Lung (tissue), 11 donors: ENCODE measurements at regions not wholly inside any gene's neighbourhood (a gene's known extent, or its start where the extent isn't known, plus 50 kb on each side); places are given as distances from the start of the nearest gene placed in this dataset.

ENCODE experiments used
- ATAC-seq: fragments of 200-7000 bp; cut with Tn5 transposase; one replicate; pipeline ENCODE4 v1.9.1; 2020; ENCODE audit warnings: moderate number of reproducible peaks; ENCODE audit not compliant: insufficient read depth, low FRiP score
- DNase-seq, 3 donors: peaks; one replicate each; pipeline ENCODE4 v3.0.0-alpha.2; 2013 to 2017
- H3K27ac ChIP-seq, 2 donors: one replicate each; pipeline ENCODE4 v1.5.1; 2013; ENCODE audit warnings: mild to moderate bottlenecking in 2 of 2, moderate library complexity in 2 of 2, control low read depth in 1 of 2, inconsistent platforms in 1 of 2, low read depth in 1 of 2, low read length in 1 of 2
- H3K27me3 ChIP-seq, 3 donors: one replicate each; pipeline ENCODE4 v1.5.1; 2013; ENCODE audit warnings: low read length in 2 of 3; ENCODE audit not compliant: control insufficient read depth in 3 of 3, insufficient read depth in 3 of 3
- H3K36me3 ChIP-seq, 4 donors: one replicate each; pipeline ENCODE4 v1.5.1; 2013; ENCODE audit warnings: low read length in 4 of 4, mild to moderate bottlenecking in 1 of 4, moderate library complexity in 1 of 4; ENCODE audit not compliant: control insufficient read depth in 4 of 4, insufficient read depth in 4 of 4
- H3K4me1 ChIP-seq, 5 donors: one replicate each; pipeline ENCODE4 v1.5.1; 2013; ENCODE audit warnings: low read length in 5 of 5, mild to moderate bottlenecking in 2 of 5, moderate library complexity in 1 of 5; ENCODE audit not compliant: control insufficient read depth in 5 of 5, insufficient read depth in 5 of 5
- H3K4me3 ChIP-seq: one replicate; pipeline ENCODE4 v1.5.1; 2013; ENCODE audit warnings: mild to moderate bottlenecking, control low read depth, moderate library complexity
- H3K9ac ChIP-seq, 2 donors: one replicate each; pipeline ENCODE4 v1.5.1; 2013; ENCODE audit warnings: low read length in 2 of 2, control low read depth in 1 of 2; ENCODE audit not compliant: insufficient read depth in 1 of 2
- H3K9me3 ChIP-seq, 4 donors: one replicate each; pipeline ENCODE4 v1.5.1; 2013; ENCODE audit warnings: low read length in 3 of 4, mild to moderate bottlenecking in 1 of 4, moderate library complexity in 1 of 4; ENCODE audit not compliant: control insufficient read depth in 4 of 4, insufficient read depth in 3 of 4
- WGBS, 2 donors: extraction: QIAGEN DNeasy Blood & Tissue Kit; methylation state at CpG; one replicate each; pipeline ENCODE4 v1.1.7; 2013; 5-methylcytosine and 5-hydroxymethylcytosine counted together
- TF ChIP-seq, protein P1 (sequence below): IDR thresholded peaks from 2 replicates; pipeline ENCODE4 v1.5.1; 2012; ENCODE audit warnings: mild to moderate bottlenecking; ENCODE audit errors: control extremely low read depth, extremely low read depth
- donor health status: control.
- donor health status: control.
- donor health status: Bipolar disorder and iron deficiency.
- donor health status: healthy.
- donor health status: DM: yes; HTN: yes; CAD: no.

- ATAC-seq = no peak
- no peak overlapping the region for H3K27ac ChIP-seq
- peaks cover 0 to 5% (median 0%) of the 10 kb centered on the region in 3 donors for H3K27me3 ChIP-seq
- peaks cover 0 to 5% (median 0%) of the 10 kb centered on the region in 5 donors for H3K4me1 ChIP-seq
- no peak overlapping the region for H3K4me3 ChIP-seq
- H3K9me3 ChIP-seq = no peaks in the 10 kb centered on the region
- no peaks in the 10 kb centered on the region for H3K36me3 ChIP-seq
- DNase-seq = no peak
- H3K9ac ChIP-seq = no peak overlapping the region
- TF ChIP-seq, protein P1, sequence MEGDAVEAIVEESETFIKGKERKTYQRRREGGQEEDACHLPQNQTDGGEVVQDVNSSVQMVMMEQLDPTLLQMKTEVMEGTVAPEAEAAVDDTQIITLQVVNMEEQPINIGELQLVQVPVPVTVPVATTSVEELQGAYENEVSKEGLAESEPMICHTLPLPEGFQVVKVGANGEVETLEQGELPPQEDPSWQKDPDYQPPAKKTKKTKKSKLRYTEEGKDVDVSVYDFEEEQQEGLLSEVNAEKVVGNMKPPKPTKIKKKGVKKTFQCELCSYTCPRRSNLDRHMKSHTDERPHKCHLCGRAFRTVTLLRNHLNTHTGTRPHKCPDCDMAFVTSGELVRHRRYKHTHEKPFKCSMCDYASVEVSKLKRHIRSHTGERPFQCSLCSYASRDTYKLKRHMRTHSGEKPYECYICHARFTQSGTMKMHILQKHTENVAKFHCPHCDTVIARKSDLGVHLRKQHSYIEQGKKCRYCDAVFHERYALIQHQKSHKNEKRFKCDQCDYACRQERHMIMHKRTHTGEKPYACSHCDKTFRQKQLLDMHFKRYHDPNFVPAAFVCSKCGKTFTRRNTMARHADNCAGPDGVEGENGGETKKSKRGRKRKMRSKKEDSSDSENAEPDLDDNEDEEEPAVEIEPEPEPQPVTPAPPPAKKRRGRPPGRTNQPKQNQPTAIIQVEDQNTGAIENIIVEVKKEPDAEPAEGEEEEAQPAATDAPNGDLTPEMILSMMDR = no peak
- 91 to 100% methylated on average over 3 of the region's 3 CpGs for WGBS, 2 donors
These were observed 245.3 kb downstream of the BCOR start for GRCh38 chrX:39852491-39852890.

- TF ChIP-seq, protein P1 = no peak
- H3K9me3 ChIP-seq = no peaks in the 10 kb centered on the region
- H3K9ac ChIP-seq = no peak overlapping the region
- peaks cover 0 to 5% (median 0%) of the 10 kb centered on the region in 5 donors for H3K4me1 ChIP-seq
- DNase-seq (no peak), ATAC-seq (no peak)
- no peaks in the 10 kb centered on the region for H3K36me3 ChIP-seq
- 41 to 45% methylated on average over 2 to 3 of the region's 3 CpGs for WGBS, 2 donors
- H3K27ac ChIP-seq = no peak overlapping the region
- no peak overlapping the region for H3K4me3 ChIP-seq
- peaks cover 0 to 5% (median 0%) of the 10 kb centered on the region in 3 donors for H3K27me3 ChIP-seq
These were observed 244.2 kb downstream of the BCOR start for GRCh38 chrX:39853417-39854030.

GRCh38 chrX:39854772-39855747, 242.7 kb downstream of the BCOR start:
- 33 to 63% methylated on average over 17 of the region's 17 CpGs for WGBS, 2 donors
- ATAC-seq (no peak), DNase-seq (no peak)
- no peak overlapping the region for H3K4me3 ChIP-seq
- peaks cover 0 to 5% (median 2%) of the 10 kb centered on the region in 5 donors for H3K4me1 ChIP-seq
- no peak overlapping the region for H3K9ac ChIP-seq
- H3K27ac ChIP-seq = peak overlapping the region in 1 of 2 donors; percentile 35
- H3K9me3 ChIP-seq = no peaks in the 10 kb centered on the region
- peaks cover 0 to 5% (median 0%) of the 10 kb centered on the region in 3 donors for H3K27me3 ChIP-seq
- H3K36me3 ChIP-seq = no peaks in the 10 kb centered on the region
- TF ChIP-seq, protein P1 = no peak
